Mucosa of rectum (tissue), 2 donors: ENCODE measurements at regions not wholly inside any gene's neighbourhood (a gene's known extent, or its start where the extent isn't known, plus 50 kb on each side); places are given as distances from the start of the nearest gene placed in this dataset.

Experiments
- H3K27ac ChIP-seq, 2 donors: one replicate each; pipeline ENCODE4 v1.7.0; 2013; ENCODE audit warnings: inconsistent platforms in 2 of 2, low read depth in 2 of 2, low read length in 2 of 2
- H3K27me3 ChIP-seq, 2 donors: one replicate each; pipeline ENCODE4 v1.7.0; 2013; ENCODE audit warnings: low read length in 2 of 2; ENCODE audit not compliant: control insufficient read depth in 2 of 2, insufficient read depth in 2 of 2
- H3K36me3 ChIP-seq, 2 donors: one replicate each; pipeline ENCODE4 v1.7.0; 2013; ENCODE audit warnings: low read length in 2 of 2; ENCODE audit not compliant: control insufficient read depth in 2 of 2, insufficient read depth in 2 of 2
- H3K4me1 ChIP-seq, 2 donors: one replicate each; pipeline ENCODE4 v1.7.0; 2013; ENCODE audit warnings: low read length in 2 of 2, mild to moderate bottlenecking in 1 of 2; ENCODE audit not compliant: control insufficient read depth in 2 of 2, insufficient read depth in 2 of 2
- H3K4me3 ChIP-seq, 2 donors: one replicate each; pipeline ENCODE4 v1.7.0; 2013; ENCODE audit warnings: low read length in 2 of 2
- H3K9ac ChIP-seq, 2 donors: one replicate each; pipeline ENCODE4 v1.7.0; 2013; ENCODE audit warnings: low read length in 2 of 2, low read depth in 1 of 2, mild to moderate bottlenecking in 1 of 2
- H3K9me3 ChIP-seq, 2 donors: one replicate each; pipeline ENCODE4 v1.7.0; 2013; ENCODE audit warnings: low read length in 2 of 2; ENCODE audit not compliant: control insufficient read depth in 2 of 2
- donor health status: healthy.
- donor health status: Normal muscosa, but diverticular disease.

DNA sequence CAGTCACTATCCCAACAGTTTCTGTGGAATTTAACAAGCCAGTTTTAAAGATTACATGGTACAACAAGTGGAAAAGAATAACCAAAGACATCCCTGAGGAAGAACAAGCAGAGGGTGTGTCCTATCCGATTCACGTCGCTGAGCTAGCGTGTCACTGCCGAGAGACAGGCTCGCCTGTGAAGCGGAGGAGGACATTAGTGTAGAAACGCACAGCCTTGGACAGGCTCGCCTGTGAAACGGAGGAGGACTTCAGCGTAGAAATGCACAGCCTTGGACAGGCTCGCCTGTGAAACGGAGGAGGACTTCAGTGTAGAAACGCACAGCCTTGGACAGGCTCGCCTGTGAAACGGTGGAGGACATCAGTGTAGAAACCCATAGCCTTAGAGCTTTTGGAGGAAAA is 52.7 kb upstream of the INPP5A start:
- Histone ChIP-seq H3K9me3 (no peaks in the 10 kb centered on the region), H3K4me3 (no peak overlapping the region), H3K36me3 (no peaks in the 10 kb centered on the region), H3K27me3 (peaks cover under 1 to 2% of the 10 kb centered on the region in 2 donors), H3K9ac (no peak overlapping the region), H3K4me1 (no peaks in the 10 kb centered on the region), H3K27ac (no peak overlapping the region)

GRCh38 chr10:132485391-132485790 is 52.2 kb upstream of the INPP5A start:
- Histone ChIP-seq H3K4me1 (no peaks in the 10 kb centered on the region), H3K27ac (no peak overlapping the region)

DNA sequence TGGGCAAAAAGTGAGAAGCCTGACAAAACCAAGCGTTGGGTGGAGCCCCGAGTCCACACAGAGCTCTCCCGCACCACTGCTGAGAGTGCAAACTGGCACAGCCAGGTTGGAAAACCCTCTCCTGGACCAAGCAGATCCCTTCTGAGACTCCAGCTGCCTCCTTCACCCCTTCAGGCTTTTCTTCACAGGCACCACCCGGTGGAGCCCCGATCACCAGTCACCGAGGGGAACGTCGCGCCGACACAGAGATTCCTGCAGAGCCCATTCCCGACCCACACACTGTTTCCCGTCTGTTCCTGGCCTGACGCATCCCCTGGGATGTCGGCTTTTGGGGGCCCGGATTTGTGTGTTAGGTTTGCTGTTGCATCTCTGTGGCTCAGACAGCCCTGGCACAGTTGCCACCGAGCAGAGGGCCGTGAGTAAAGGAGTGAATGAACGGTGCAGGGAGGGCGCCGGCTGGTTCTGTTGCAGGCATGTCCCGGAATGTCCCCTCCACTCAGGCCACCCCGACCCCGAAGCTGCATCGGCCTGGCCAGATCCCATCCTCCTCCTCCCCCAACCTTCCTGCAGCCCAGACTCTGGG is 51.0 kb upstream of the INPP5A start:
- Histone ChIP-seq H3K36me3 (no peaks in the 10 kb centered on the region), H3K27me3 (no peaks in the 10 kb centered on the region), H3K9me3 (no peaks in the 10 kb centered on the region), H3K4me1 (no peaks in the 10 kb centered on the region), H3K4me3 (no peak overlapping the region), H3K27ac (no peak overlapping the region), H3K9ac (no peak overlapping the region)

More at GRCh38 chr10:132485391-132485790, 52.2 kb upstream of the INPP5A start:
- Histone ChIP-seq H3K9me3 (no peaks in the 10 kb centered on the region), H3K4me3 (no peak overlapping the region), H3K9ac (no peak overlapping the region), H3K27me3 (no peaks in the 10 kb centered on the region), H3K36me3 (no peaks in the 10 kb centered on the region)

DNA sequence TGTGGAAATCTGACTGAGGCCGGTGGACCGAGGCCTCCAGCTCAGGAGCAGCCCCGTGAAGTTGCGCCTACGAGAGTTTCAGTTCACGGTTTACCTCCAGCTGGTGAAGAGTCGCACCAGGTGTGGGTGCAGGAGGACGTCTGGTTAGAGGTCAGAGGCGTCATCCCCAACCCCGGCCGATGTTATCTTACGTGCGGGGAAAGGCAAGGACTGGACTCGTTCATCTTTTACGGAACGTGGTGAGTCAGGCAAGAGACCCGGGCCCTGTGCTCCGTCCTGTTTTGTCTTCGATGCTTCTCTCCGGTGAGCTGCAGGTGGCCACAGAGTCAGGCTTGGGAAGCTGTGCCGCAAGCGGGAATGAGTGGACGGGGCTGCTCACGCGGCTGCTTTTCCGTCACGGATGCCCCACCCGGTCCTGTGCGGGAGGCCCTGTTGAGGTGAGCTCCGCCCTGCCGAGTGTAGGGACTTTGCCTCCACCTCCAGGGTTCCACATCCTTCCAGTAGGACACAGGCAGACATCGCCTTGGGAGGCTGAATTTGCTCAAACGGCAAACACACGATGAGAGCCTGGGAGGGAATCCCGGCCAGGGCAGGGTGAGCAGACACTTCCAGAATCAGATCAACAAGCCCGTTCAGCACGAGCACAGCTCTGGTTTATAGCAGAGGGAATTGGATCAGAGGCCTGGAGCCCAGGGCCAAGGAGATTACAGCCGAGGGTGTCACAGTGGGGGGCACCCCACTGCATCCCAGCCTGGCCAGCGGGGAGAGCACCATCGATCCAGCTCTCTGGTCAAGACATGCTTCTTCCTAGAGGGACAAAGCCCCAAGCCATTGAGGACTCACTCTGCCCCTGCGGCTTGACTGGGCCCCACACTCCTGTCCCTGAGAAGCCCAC is 50.1 kb upstream of the INPP5A start:
- Histone ChIP-seq H3K4me1 (peaks cover 0 to 2% of the 10 kb centered on the region in 2 donors), H3K9me3 (no peaks in the 10 kb centered on the region), H3K4me3 (no peak overlapping the region), H3K27me3 (no peaks in the 10 kb centered on the region), H3K27ac (no peak overlapping the region), H3K9ac (no peak overlapping the region), H3K36me3 (no peaks in the 10 kb centered on the region)
